ENCODE measurements at regions not wholly inside any gene's neighbourhood (a gene's known extent, or its start where the extent isn't known, plus 50 kb on each side); places are given as distances from the start of the nearest gene placed in this dataset.

DNA sequence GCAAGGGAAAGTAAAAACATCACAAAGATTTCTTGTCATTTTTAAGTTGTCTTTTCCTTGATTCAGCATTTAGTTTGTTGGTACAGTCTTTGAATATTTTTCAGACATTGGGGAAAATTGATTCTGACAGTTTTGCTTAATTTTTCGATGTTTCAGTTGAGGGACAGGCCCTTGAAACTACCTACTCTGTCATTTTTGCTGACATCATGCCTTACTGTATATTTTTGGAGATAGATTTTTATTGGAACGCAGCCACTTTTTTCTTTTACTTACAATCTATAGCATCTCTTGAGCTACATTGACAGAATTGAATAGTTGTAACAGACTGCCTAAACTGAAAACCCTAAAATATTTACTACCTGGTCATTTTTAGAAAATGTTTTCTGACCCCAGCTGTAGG is 297.1 kb upstream of the KIF2B start (continued):
- TF ChIP-seq, protein P1, sequence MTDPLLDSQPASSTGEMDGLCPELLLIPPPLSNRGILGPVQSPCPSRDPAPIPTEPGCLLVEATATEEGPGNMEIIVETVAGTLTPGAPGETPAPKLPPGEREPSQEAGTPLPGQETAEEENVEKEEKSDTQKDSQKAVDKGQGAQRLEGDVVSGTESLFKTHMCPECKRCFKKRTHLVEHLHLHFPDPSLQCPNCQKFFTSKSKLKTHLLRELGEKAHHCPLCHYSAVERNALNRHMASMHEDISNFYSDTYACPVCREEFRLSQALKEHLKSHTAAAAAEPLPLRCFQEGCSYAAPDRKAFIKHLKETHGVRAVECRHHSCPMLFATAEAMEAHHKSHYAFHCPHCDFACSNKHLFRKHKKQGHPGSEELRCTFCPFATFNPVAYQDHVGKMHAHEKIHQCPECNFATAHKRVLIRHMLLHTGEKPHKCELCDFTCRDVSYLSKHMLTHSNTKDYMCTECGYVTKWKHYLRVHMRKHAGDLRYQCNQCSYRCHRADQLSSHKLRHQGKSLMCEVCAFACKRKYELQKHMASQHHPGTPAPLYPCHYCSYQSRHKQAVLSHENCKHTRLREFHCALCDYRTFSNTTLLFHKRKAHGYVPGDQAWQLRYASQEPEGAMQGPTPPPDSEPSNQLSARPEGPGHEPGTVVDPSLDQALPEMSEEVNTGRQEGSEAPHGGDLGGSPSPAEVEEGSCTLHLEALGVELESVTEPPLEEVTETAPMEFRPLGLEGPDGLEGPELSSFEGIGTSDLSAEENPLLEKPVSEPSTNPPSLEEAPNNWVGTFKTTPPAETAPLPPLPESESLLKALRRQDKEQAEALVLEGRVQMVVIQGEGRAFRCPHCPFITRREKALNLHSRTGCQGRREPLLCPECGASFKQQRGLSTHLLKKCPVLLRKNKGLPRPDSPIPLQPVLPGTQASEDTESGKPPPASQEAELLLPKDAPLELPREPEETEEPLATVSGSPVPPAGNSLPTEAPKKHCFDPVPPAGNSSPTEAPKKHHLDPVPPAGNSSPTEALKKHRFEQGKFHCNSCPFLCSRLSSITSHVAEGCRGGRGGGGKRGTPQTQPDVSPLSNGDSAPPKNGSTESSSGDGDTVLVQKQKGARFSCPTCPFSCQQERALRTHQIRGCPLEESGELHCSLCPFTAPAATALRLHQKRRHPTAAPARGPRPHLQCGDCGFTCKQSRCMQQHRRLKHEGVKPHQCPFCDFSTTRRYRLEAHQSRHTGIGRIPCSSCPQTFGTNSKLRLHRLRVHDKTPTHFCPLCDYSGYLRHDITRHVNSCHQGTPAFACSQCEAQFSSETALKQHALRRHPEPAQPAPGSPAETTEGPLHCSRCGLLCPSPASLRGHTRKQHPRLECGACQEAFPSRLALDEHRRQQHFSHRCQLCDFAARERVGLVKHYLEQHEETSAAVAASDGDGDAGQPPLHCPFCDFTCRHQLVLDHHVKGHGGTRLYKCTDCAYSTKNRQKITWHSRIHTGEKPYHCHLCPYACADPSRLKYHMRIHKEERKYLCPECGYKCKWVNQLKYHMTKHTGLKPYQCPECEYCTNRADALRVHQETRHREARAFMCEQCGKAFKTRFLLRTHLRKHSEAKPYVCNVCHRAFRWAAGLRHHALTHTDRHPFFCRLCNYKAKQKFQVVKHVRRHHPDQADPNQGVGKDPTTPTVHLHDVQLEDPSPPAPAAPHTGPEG (CRISPR knock-in tag; IDR thresholded peaks at IDR 0.05): no peak
- TF ChIP-seq ZNF138 (CRISPR knock-in tag; IDR thresholded peaks at IDR 0.05; ENCODE audit: low read depth) (no peak), ZNF552 (CRISPR knock-in tag; IDR thresholded peaks at IDR 0.05; ENCODE audit: borderline replicate concordance) (no peak), ZNF484 (CRISPR knock-in tag; IDR thresholded peaks at IDR 0.05; ENCODE audit: borderline replicate concordance, low read depth) (no peak), SNAI1 (CRISPR knock-in tag; IDR thresholded peaks at IDR 0.05; ENCODE audit: borderline replicate concordance) (no peak), MAFF (IDR thresholded peaks at IDR 0.05; ENCODE audit: low read depth, low read length) (peak; percentile 61; the same call in 1 of the 2 replicates)

DNA sequence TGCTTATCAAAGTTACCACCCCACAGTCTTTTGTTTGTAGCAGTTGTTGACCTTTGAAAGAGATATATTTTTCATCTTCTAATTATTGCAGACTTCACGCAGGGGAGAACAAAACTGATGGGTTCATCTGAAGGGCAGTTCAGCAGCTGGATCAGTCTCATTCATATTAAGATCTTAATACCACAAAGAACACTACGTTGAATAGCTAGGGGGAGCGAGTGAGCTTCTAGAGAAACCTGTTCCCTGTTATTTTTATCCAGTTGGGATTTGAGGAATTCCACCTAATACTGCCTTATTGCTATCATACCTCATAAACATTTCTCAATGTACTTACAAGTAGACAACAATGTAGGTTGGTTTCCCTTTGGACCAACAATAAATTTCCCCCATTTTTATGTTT is 306.1 kb upstream of the KIF2B start:
- Histone ChIP-seq H3K27ac (ENCODE audit: extremely low read length, insufficient read depth, low read length) (no peak overlapping the region), H3K9ac (ENCODE audit: insufficient read depth, low read depth, low read length) (no peak overlapping the region), H4K20me1 (ENCODE audit: insufficient read depth, low read length) (no peaks in the 10 kb centered on the region), H3K79me2 (ENCODE audit: insufficient read depth, low read length) (no peaks in the 10 kb centered on the region), H3K36me3 (replicated peaks in 1 of 2; ENCODE audit: control insufficient read depth in 1 of 2, insufficient read depth in 2 of 2, low read length in 2 of 2) (no peaks in the 10 kb centered on the region), H2AFZ (ENCODE audit: low read length) (no peak overlapping the region), H3K4me1 (ENCODE audit: insufficient read depth, low read length) (no peaks in the 10 kb centered on the region), H3K27me3 (ENCODE audit: control insufficient read depth in 1 of 2, insufficient read depth in 2 of 2, low read length in 2 of 2) (no peaks in the 10 kb centered on the region), H3K9me3 (ENCODE audit: low read length) (peaks cover 70% of the 10 kb centered on the region), H3K4me3 (replicated peaks in 1 of 3; ENCODE audit: insufficient read depth in 1 of 3, low read depth in 2 of 3, low read length in 3 of 3) (no peak overlapping the region), H3K4me2 (ENCODE audit: low read depth, low read length) (no peak overlapping the region)
- ATAC-seq: no peak
- TF ChIP-seq STAG1 (CRISPR knock-in tag; IDR thresholded peaks at IDR 0.05) (peak; percentile 30), SRF (IDR thresholded peaks at IDR 0.05; ENCODE audit: low read depth, low read length) (no peak), ZNF205 (CRISPR knock-in tag; IDR thresholded peaks at IDR 0.05) (no peak), ZEB1 (IDR thresholded peaks at IDR 0.05; ENCODE audit: insufficient replicate concordance, low read depth) (no peak), FLYWCH1 (CRISPR knock-in tag; IDR thresholded peaks at IDR 0.05) (no peak), CEBPZ (IDR thresholded peaks at IDR 0.05; ENCODE audit: low read length) (no peak)
- intact Hi-C loops (cut with micrococcal nuclease; ENCODE audit: unreplicated experiment): loop anchor here (1.0 to 2.0 kb wide), 2 partner anchors 434 to 656 kb away; no protein-coding TSS in a partner anchor
- in situ Hi-C loops (cut with HindIII; ENCODE audit: extremely low pct_ligation_motif_present, low pct_unique_long_range_greater_than_20kb): no loop called here
- WGBS (ENCODE audit: low lambda C conversion rate): 2% methylated on average over 3 of the region's 3 CpGs
- no TSS peak for BruUV-seq (replicated peaks)
- POLR2A ChIA-PET: no interaction called here
- FAIRE-seq: no peak
- CTCF ChIA-PET (ENCODE audit: low intra/inter-chr PET ratio, low total read pairs): no interaction called here
- DNase-seq (ENCODE audit: low spot score): no peak

All from HepG2 (cell line).